Liver (tissue), 8 donors: ENCODE measurements at regions not wholly inside any gene's neighbourhood (a gene's known extent, or its start where the extent isn't known, plus 50 kb on each side); places are given as distances from the start of the nearest gene placed in this dataset.

Experiments used
- DNase-seq: peaks from one replicate; pipeline ENCODE4 v3.0.0-alpha.2; 2017; ENCODE audit warnings: low spot score
- H3K27ac ChIP-seq, 2 donors: one replicate each; pipeline ENCODE4 v1.7.0; 2013; ENCODE audit warnings: inconsistent platforms in 2 of 2, low read length in 2 of 2, control low read depth in 1 of 2, low read depth in 1 of 2, mild to moderate bottlenecking in 1 of 2
- H3K27me3 ChIP-seq, 4 donors: one replicate each; pipeline versions ENCODE4 v1.6.1 to v1.7.0; 2013; ENCODE audit warnings: low read length in 3 of 4, inconsistent platforms in 1 of 4, mild to moderate bottlenecking in 1 of 4, moderate library complexity in 1 of 4; ENCODE audit not compliant: control insufficient read depth in 4 of 4, insufficient read depth in 4 of 4
- H3K36me3 ChIP-seq, 4 donors: one replicate each; pipeline versions ENCODE4 v1.6.1 to v1.7.0; 2013; ENCODE audit warnings: low read length in 3 of 4, mild to moderate bottlenecking in 3 of 4, low read depth in 1 of 4, moderate library complexity in 1 of 4; ENCODE audit not compliant: control insufficient read depth in 4 of 4, insufficient read depth in 3 of 4
- H3K4me1 ChIP-seq, 4 donors: one replicate each; pipeline versions ENCODE4 v1.6.1 to v1.7.0; 2013; ENCODE audit warnings: low read length in 3 of 4, mild to moderate bottlenecking in 3 of 4, moderate library complexity in 1 of 4; ENCODE audit not compliant: control insufficient read depth in 4 of 4, insufficient read depth in 4 of 4
- H3K4me3 ChIP-seq, 3 donors: one replicate each; pipeline versions ENCODE4 v1.6.1 to v1.7.0; 2013; ENCODE audit warnings: low read length in 3 of 3, control low read depth in 1 of 3, low read depth in 1 of 3, mild to moderate bottlenecking in 1 of 3
- H3K9ac ChIP-seq, 2 donors: one replicate each; pipeline ENCODE4 v1.7.0; 2013; ENCODE audit warnings: low read length in 2 of 2, mild to moderate bottlenecking in 2 of 2, moderate library complexity in 2 of 2, control low read depth in 1 of 2, low read depth in 1 of 2
- H3K9me3 ChIP-seq, 4 donors: one replicate each; pipeline versions ENCODE4 v1.6.1 to v1.7.0; 2013; ENCODE audit warnings: low read length in 3 of 4; ENCODE audit not compliant: control insufficient read depth in 4 of 4
- FOXA1 ChIP-seq: IDR thresholded peaks from 2 replicates; pipeline ENCODE4 v1.6.1; 2016; ENCODE audit warnings: antibody characterized with exemption
- FOXA2 ChIP-seq: IDR thresholded peaks from 2 replicates; pipeline ENCODE4 v1.6.1; 2016; ENCODE audit warnings: antibody characterized with exemption
- GABPA ChIP-seq, 2 donors: IDR thresholded peaks in 1 of 2; conservative IDR thresholded peaks in 1 of 2; 2 replicates each; pipeline ENCODE4 v1.6.1; 2016; ENCODE audit warnings: antibody characterized with exemption in 2 of 2, mild to moderate bottlenecking in 1 of 2, moderate library complexity in 1 of 2
- HNF4A ChIP-seq, 2 donors: conservative IDR thresholded peaks; 2 replicates each; pipeline ENCODE4 v1.6.1; 2016; ENCODE audit warnings: antibody characterized with exemption in 2 of 2, mild to moderate bottlenecking in 2 of 2
- HNF4G ChIP-seq: IDR thresholded peaks from 2 replicates; pipeline ENCODE4 v1.6.1; 2016; ENCODE audit warnings: antibody characterized with exemption
- JUND ChIP-seq, 2 donors: IDR thresholded peaks; 2 replicates each; pipeline ENCODE4 v1.6.1; 2016; ENCODE audit warnings: antibody characterized with exemption in 2 of 2
- MAX ChIP-seq: IDR thresholded peaks from 2 replicates; pipeline ENCODE4 v1.6.1; 2016; ENCODE audit warnings: antibody characterized with exemption
- NR2F2 ChIP-seq: IDR thresholded peaks from 2 replicates; pipeline ENCODE4 v1.6.1; 2016; ENCODE audit warnings: antibody characterized with exemption
- RAD21 ChIP-seq, 2 donors: IDR thresholded peaks; 2 replicates each; pipeline ENCODE4 v1.6.1; 2016; ENCODE audit warnings: antibody characterized with exemption in 2 of 2, mild to moderate bottlenecking in 2 of 2
- REST ChIP-seq: IDR thresholded peaks from 2 replicates; pipeline ENCODE4 v1.6.1; 2016; ENCODE audit warnings: antibody characterized with exemption, mild to moderate bottlenecking
- RXRA ChIP-seq, 2 donors: IDR thresholded peaks; 2 replicates each; pipeline ENCODE4 v1.6.1; 2017 to 2018; ENCODE audit warnings: antibody characterized with exemption in 2 of 2, mild to moderate bottlenecking in 1 of 2
- SP1 ChIP-seq: IDR thresholded peaks from 2 replicates; pipeline ENCODE4 v1.6.1; 2018; ENCODE audit warnings: antibody characterized with exemption, mild to moderate bottlenecking
- TAF1 ChIP-seq: conservative IDR thresholded peaks from 2 replicates; pipeline ENCODE4 v1.6.1; 2016; ENCODE audit warnings: antibody characterized with exemption, mild to moderate bottlenecking
- YY1 ChIP-seq: IDR thresholded peaks from 2 replicates; pipeline ENCODE4 v1.6.1; 2016; ENCODE audit warnings: antibody characterized with exemption, mild to moderate bottlenecking
- ZBTB33 ChIP-seq: IDR thresholded peaks from 2 replicates; pipeline ENCODE4 v1.6.1; 2016; ENCODE audit warnings: antibody characterized with exemption
- WGBS: extraction: QIAGEN DNeasy Blood & Tissue Kit; methylation state at CpG from one replicate; pipeline ENCODE4 v1.1.7; 2013; 5-methylcytosine and 5-hydroxymethylcytosine counted together
- TF ChIP-seq, protein P1 (sequence below): fragments of 150-350 bp; IDR thresholded peaks from 2 replicates; pipeline ENCODE4 v1.5.1; 2017; ENCODE audit warnings: improper control_type of control experiment, low read depth, low read length; ENCODE audit not compliant: missing input control
- TF ChIP-seq, protein P2 (sequence below): IDR thresholded peaks from 2 replicates; pipeline ENCODE4 v1.6.1; 2016; ENCODE audit warnings: antibody characterized with exemption
- donor health status: healthy.
- donor health status: healthy.
- donor health status: healthy.
- donor health status: healthy.
- donor health status: healthy.

- WGBS: 71% methylated on average over 5 of the region's 5 CpGs
- TF ChIP-seq NR2F2 (no peak), TAF1 (no peak), HNF4A (conservative IDR thresholded peaks at IDR 0.05) (no peak), FOXA2 (no peak), YY1 (no peak), RXRA (IDR thresholded peaks at IDR 0.05) (no peak), MAX (no peak), JUND (IDR thresholded peaks at IDR 0.05) (no peak), FOXA1 (no peak), ZBTB33 (no peak)
- TF ChIP-seq, protein P1, sequence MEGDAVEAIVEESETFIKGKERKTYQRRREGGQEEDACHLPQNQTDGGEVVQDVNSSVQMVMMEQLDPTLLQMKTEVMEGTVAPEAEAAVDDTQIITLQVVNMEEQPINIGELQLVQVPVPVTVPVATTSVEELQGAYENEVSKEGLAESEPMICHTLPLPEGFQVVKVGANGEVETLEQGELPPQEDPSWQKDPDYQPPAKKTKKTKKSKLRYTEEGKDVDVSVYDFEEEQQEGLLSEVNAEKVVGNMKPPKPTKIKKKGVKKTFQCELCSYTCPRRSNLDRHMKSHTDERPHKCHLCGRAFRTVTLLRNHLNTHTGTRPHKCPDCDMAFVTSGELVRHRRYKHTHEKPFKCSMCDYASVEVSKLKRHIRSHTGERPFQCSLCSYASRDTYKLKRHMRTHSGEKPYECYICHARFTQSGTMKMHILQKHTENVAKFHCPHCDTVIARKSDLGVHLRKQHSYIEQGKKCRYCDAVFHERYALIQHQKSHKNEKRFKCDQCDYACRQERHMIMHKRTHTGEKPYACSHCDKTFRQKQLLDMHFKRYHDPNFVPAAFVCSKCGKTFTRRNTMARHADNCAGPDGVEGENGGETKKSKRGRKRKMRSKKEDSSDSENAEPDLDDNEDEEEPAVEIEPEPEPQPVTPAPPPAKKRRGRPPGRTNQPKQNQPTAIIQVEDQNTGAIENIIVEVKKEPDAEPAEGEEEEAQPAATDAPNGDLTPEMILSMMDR: no peak
- TF ChIP-seq, protein P2, sequence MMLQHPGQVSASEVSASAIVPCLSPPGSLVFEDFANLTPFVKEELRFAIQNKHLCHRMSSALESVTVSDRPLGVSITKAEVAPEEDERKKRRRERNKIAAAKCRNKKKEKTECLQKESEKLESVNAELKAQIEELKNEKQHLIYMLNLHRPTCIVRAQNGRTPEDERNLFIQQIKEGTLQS: no peak
- Histone ChIP-seq H3K36me3 (no peaks in the 10 kb centered on the region), H3K4me3 (no peak overlapping the region), H3K4me1 (no peaks in the 10 kb centered on the region), H3K27ac (no peak overlapping the region), H3K9ac (no peak overlapping the region), H3K27me3 (peaks cover 0 to 3% (median 0%) of the 10 kb centered on the region in 4 donors), H3K9me3 (peaks cover 0 to 12% (median 6%) of the 10 kb centered on the region in 4 donors)
- DNase-seq: no peak
Measured at GRCh38 chr5:4233671-4234070, 638.0 kb downstream of the IRX1 start.

DNA sequence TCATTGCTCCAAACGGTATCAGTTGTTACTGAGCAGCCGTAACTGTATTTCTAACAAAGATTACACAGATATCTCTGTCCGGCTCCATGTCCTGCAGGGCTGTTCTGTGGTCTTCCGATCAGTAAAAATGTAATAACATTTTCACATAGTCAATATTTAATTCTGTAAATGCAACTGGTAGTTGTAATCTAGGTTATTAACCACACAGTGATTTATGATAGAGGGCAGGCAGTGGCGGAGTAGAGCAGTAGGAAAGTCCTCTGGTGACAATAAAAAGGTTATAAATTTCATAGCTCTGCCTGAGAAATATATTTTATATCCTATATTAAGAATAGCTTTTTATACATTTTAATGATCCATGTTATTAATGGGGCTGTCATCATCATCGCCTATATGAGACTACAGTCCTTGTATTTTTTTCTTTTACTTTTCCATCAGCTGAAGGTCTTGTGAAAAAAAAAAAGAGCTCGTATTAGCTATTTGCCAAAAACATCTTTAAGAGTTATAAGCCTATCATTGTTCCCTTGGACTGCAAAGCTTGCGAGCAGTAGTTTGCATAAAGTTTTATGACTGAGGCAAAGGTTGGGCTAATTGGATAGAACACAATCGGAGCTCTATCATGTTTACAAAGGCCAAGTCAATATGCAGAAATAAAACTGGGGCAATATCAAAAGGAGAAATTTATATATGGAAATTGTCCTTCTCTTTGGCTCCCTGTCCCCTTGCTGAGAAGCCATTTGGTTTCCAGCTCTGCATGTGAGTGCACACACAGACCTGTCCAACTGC lies 648.0 kb downstream of the IRX1 start:
- H3K4me1 ChIP-seq: no peaks in the 10 kb centered on the region
- H3K36me3 ChIP-seq: no peaks in the 10 kb centered on the region
- no peak overlapping the region for H3K9ac ChIP-seq
- no peak for DNase-seq
- TF ChIP-seq FOXA2: no peak
- no peak for TF ChIP-seq GABPA (IDR thresholded peaks at IDR 0.05 in 1 of 2, conservative IDR thresholded peaks at IDR 0.05 in 1 of 2)
- TF ChIP-seq HNF4G: no peak
- TF ChIP-seq TAF1: no peak
- no peak for TF ChIP-seq SP1
- no peak for TF ChIP-seq RAD21 (IDR thresholded peaks at IDR 0.05)
- no peak for TF ChIP-seq ZBTB33
- no peak for TF ChIP-seq MAX
- no peak for TF ChIP-seq YY1
- TF ChIP-seq REST: no peak
- H3K4me3 ChIP-seq: no peak overlapping the region
- WGBS: 70% methylated on average over 9 of the region's 9 CpGs
- H3K27ac ChIP-seq: no peak overlapping the region
- peaks cover 0 to 4% (median 0%) of the 10 kb centered on the region in 4 donors for H3K27me3 ChIP-seq
- no peaks in the 10 kb centered on the region for H3K9me3 ChIP-seq
